HUDEP-2 (cell line): ENCODE measurements at regions not wholly inside any gene's neighbourhood (a gene's known extent, or its start where the extent isn't known, plus 50 kb on each side); places are given as distances from the start of the nearest gene placed in this dataset.

ENCODE experiments used
- DNase-seq, 76 experiments: peaks; one replicate each; lab custom pipeline; 2025; ENCODE audit not compliant: unreplicated experiment in 76 of 76; lab: John Stamatoyannopoulos, UW

DNA sequence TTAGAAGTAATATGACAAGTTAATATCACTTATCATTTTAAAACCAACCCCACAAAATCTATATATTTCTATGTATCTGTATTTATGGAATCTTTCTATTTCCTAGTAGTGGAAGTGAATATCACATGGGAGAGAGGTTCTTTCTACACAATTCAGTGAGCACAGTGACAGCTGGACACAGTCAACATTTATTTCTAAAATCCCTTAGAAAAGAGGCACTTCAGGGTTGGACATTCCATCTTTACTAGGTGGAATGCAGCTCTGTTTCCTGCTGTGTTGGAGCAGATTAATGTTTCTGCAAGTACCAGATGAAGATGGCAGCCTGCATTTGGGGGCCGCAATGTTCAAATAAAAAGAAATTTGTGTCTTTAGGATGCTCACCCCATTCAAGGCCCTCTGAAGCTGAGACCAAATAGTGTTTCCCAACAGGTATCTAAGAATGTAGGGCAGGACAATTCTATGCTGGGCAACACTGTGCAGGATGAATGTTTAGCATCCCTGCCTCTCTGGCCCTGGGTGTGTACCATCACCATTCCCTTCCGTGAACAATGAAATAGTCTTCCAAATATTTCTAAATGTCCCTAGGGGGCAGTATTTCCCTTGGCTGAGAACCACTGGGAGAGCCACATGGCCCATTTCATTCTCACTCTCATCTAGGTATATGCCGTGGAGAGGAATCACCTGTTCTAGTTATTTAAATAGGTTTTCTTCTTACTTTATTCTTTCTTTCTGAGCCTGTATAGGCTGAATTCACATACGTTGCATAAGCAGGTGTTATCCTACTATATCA is 394.8 kb downstream of the PRDM2 start:
- peak in 6 of 76 experiments; percentile 1 to 21 (median 8) for DNase-seq

DNA sequence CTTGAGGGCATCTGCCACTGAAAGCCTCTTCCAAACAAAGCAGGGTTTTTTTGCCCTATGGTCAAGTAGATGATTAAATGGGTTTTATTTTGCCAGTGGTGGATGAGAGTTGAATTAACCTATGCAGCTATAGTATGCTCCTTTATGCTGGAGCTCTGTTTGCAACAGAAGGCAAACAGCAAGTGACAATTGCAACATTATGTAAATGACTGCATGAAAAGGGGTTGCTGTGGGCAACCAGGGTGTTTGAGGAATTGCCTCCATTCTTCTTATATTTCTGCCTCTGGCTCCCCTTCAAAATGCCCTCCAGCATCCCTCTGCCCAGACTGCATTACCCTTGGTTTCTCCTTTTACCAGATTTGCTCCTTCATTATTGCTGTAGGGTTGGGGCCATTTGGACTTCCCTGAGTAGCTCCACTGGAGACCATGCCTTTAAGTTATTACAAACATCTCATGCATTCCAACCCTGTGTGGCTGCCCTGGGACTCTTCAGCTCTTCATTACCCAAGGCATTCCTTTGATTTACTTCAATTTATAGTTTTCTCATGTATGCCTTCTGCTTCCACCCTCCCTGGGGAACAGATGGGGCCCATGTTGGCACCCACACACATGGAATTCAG is 398.4 kb downstream of the PRDM2 start:
- no peak for DNase-seq

DNA sequence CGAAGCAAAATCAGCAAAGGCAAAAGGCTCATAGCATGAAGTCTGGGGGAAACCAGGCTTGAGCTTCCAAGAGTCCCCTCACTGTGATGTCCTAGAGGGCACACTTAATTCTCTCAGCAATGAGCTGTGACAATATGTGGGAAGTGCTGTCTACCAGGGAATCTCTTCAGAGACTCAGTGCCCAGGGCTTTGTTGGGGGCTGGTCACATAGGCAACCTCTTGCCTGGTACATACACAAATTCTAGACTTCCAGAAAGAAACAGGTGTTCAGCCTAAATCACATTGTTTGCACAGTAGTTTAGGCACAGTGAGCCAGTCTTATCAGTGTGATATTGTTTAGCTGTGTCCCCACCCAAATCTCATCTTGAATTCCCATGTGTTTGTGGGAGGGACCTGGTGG is 400.5 kb downstream of the PRDM2 start:
- no peak for DNase-seq

DNA sequence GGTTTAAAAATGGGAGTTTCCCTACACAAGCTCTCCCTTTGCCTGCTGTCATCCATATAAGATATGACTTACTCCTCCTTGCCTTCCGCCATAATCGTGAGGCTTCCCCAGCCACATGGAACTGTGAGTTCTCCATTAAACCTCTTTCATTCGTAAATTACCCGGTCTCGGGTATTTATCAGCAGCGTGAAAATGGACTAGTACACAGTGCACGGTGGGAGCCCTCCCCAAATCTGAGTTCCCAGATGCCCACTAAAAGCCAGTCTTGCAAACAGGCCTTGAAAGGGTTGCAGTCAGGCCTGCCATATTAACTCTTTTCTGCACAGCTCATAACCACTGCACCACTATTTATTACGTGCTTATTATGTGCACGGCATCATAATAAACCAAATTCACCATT is 400.9 kb downstream of the PRDM2 start:
- no peak for DNase-seq

DNA sequence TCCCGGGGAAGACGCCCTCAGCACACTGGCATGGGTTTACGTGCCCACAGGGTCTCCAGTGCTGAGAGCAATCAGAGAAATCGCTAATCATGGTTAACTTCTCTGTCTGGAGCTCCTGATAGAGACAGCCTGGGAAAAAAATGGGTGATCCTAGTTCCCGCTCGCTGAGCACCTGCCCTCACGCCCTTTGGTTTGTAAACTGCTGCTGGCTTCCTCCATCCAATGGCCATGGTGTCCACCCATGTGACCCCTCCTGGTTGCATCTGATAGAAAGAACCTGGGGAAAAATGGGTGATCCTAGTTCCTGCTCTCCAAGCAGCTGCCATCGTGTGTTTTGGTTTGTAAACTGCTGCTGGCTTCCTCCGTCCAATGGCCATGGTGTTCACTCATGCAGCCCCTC is 402.2 kb downstream of the PRDM2 start:
- DNase-seq = no peak

DNA sequence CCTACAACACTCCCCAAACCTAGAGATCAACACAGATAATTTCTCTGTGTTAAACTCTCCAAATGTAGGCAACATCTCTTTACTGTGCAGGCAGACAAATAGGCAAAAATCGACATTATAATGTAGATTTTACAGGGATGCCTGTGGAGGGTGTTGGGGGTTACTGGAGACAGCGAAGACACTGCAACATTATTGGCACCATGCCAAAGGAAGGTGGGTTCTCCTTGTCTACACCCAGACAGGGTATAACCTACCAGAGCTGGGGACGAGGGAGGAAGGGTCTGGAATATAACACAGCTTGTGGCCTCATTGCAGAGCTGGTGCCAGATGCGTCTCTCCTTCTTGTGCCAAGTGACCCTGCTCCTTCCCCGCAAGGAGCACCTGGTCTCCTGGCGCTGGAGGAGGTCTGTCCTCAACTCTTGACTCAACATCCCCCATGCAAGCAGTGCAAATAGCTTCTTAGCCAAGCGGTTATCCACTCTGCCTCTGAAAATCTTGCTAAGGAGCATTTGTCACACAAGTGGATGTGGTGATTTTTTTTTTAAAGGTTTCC is 404.0 kb downstream of the PRDM2 start:
- DNase-seq = no peak

DNA sequence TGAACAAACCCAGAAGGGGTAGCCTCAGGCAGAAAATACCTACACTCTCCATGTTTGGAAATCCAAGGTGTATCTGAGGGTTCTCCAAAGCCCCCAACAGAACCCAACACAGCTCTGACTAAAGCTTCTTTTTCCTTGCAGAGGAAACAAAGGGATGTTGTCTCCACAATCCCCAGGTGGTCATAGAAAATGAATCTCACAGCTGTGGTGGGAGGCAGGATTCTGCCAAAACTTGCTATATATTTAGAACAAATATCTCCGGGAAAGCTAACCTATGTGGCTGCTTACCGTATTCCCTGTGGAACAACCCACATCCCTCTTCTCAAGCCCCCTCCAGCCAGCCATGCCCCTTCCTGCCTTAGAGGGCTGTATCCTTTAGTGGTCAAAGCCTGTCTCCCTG is 406.1 kb downstream of the PRDM2 start:
- no peak for DNase-seq

DNA sequence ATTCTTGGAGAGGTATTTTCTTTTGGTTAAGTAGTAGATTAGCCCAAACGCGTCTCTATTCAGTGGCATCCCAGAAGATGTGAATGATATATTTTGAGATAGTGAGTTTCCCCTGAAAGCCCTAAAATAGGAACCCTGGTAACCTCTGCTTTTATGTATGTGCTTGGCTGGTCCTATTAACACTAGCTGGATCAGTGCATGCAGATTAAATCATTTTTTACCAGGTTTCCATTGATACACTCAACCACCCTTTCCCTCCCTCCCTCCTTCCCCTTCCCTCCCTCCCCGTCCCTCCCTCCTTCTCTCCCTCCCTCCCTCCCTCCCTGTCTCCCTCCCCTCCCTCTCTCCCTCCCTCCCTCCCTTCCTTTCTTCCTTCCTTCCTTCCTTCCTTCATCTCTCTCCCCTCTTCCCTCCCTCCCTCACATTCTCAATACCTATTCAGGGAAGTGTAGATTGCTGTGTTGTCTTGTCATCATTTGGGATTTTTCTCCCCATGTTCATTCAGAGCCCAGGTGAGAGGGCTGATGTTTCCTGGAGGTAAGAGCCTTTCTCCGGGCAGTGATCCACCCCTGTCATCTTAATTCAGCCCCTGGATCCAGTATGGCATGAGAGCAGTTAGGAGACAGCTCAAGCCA is 406.8 kb downstream of the PRDM2 start:
- DNase-seq = no peak

DNA sequence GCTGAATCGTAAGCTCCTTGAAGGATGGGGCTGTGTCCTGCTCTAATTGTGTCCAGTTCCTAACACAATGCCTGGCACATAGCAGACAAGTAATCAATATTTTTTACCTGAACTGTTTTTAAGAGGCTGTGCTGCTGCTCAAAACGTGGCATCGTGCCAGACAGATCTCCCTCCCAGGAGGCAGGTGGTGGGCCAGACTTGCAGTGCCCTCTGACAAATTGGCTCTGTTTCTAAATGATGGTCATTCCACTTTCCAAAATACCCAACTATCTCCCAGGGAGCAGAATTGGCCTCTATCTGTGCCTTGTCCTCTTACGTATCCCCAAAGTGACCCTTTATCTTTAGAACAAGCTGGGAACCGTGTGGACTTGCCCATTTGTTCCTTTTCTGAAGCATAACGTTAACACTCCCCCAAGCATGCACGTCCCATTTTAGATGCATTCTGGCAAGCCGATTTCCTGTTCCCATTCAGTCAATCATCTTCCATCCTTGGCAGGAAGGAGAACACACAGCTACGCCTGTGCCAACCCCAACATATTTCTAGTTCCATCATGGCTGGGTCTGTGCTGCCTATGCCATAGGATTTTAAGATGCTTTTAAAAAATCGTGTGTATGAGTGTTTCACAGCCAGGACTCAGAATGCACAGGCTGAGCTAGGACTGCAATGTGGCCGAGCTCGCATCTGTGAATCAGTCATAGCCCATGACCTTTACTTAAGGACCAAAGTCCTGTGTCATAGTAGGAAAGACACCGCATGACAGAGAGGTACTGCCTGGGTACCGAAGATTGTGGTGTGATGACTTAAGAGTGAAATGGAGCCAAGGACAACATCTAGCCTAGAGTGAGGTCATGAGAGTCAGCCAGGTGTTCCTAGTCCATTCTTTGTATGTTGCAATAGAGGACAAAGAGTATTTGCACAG is 408.6 kb downstream of the PRDM2 start:
- DNase-seq = no peak

DNA sequence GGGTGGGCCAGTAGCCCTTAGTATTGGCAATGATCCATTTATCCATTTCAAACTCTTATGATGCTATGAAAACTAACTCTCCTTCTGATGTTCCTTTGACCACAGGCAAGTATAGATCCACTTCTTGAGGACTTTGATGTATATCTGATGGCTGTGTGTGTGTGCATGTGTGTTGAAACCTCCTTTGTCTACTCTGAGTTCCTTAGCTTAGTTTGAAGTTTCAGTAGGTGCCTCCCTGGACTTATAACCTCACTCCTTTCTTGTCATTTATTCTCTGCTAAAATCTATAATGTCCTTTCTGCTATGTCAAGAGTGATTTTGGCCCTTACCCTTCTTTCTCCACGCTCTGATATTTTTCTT is 409.3 kb downstream of the PRDM2 start:
- no peak for DNase-seq

DNA sequence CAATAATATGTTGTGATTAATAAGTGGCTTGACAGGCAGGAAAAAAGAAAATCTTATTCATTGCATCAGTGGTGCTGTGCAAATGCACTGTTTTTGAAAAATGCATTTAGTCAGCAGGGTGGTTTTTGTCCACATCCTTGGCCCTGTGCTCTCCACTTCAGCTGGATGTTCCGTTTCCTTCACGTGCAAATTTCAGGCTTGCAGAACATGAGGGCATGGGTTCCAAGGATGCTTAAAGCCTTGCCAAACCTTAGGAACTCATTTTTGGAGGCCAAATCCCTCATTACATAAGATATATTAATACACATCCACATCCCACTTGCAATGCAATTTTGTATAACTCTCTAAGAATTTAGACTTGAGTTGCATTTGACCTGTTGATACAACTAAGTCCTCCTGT is 410.1 kb downstream of the PRDM2 start:
- no peak for DNase-seq

DNA sequence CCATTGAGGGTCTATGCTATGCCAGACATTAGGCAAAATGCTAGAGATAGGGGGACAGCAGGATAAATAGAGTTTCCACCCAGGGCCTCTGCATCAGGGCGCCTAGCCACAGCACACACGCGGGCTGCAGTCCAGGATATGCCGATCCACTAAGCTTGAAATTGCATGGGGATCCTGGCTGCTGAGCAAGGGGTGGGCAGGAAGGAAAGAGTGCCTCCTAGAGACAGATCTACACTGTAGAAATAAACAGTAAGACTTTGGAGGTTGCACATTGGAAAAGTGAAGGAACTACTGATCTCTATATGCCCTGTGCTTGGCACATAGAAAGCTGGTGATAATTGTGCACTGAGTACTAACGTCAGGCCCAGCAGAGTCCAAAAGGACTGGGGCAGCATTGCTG is 411.1 kb downstream of the PRDM2 start:
- no peak for DNase-seq

DNA sequence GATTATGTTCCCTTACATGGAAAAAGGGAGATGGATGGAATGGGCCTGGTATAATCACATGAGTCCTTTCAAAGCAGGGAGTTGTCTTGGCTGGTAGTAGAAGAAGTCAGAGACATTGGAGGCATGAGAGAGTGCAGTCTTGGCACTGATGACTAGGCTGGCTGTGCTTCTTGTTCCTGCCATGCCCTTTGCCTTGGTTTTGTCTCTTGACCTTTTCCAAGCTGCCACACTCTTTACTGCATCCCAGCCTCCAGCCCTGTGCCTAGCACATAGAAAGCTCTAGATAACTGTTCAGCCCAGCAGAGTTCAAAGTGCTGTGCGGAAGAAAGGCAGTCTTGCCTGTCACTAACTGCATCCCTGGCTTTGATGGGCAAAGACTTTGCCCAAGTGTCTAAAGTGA is 412.6 kb downstream of the PRDM2 start:
- no peak for DNase-seq

DNA sequence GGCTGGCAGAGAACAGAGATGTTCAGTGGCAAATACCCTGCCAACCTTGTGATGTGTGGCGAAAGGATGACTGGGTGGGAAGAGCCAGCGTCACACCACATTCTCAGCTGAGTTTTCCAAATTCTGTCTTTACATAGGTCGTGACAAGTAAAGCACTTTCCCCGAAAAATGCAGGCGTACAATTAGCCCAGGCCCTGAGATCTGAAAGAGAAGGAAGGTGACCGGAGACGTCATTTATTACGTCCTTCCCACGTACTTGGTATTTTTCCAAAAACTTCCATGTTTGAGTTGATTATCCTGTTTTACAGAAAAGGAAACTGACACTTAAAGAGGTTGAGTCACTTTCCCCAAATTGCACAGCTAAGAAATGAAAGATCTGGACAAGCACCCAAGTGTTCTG is 413.3 kb downstream of the PRDM2 start:
- DNase-seq = no peak

DNA sequence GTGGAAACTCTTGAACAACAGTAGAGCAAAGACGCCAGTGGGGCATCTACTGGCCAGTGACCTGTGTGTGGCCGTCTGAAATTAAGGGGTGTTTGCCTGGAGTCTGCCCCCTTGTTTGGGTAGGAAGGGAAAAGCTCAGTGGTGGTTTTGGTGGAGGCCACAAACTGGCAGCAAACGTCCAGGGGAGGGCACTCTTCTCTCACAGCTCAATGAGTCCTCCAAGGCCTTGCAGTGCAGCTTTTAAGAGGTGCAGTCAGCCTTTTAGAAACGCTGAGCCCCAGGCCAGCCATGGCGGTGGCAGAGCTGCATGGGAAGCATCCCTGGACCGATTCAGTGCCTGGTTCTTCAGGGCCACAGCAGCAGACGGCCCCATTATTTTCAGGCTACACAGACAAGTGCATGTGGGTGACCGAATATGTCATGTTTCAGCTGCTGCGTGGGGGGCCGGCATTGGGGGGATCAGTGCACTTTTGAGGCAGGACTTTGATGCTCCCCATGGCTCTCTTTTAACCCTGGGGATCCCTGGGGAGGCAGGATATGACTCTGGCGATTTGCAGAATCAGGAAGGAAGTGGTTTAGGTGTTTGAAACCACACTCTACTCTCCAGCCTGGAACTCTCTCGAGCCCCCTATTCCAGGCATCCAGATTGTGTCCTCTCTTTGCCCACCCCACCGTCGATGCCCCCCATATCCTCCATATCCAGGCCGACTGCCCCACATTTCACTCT is 414.0 kb downstream of the PRDM2 start:
- DNase-seq = peak in 7 of 76 experiments; percentile 3 to 25 (median 8)

DNA sequence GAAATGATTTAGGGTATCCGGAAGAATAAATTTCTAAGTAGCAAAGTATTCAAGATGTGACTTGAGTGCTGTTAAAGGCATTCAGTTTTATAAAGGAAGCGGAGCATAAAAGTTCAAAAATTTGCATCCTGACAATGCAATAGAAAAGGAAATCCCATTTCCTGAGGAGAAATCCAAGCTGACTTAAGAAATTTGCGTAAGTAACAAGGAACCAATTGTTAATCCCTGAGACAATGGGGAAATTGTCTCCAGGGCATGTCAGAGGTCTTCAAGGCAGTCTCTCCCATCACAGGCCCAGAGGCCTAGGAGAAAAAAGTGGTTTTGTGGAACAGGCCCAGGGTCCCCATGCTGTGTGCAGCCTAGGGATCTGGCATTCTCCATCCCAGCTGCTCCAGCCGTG is 416.0 kb downstream of the PRDM2 start:
- DNase-seq = no peak

DNA sequence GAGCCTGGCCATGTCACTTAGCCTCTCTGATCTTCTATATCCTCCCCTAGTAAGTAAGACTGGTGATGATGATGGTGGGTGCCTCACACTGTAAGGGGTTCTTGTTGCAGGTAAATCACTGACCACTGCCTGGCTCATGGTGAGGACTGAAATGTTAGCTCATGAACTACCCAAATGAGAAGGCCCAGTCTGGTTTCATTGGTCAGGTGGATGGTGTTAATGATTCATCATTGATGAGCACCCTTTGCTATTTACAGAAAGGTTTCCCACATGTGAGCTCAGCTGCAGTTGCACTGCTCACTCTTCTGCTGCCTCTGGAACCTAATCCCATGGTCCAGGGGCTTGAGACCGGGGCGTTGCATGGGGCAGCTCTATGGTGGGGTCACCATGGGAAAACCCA is 417.7 kb downstream of the PRDM2 start:
- no peak for DNase-seq

DNA sequence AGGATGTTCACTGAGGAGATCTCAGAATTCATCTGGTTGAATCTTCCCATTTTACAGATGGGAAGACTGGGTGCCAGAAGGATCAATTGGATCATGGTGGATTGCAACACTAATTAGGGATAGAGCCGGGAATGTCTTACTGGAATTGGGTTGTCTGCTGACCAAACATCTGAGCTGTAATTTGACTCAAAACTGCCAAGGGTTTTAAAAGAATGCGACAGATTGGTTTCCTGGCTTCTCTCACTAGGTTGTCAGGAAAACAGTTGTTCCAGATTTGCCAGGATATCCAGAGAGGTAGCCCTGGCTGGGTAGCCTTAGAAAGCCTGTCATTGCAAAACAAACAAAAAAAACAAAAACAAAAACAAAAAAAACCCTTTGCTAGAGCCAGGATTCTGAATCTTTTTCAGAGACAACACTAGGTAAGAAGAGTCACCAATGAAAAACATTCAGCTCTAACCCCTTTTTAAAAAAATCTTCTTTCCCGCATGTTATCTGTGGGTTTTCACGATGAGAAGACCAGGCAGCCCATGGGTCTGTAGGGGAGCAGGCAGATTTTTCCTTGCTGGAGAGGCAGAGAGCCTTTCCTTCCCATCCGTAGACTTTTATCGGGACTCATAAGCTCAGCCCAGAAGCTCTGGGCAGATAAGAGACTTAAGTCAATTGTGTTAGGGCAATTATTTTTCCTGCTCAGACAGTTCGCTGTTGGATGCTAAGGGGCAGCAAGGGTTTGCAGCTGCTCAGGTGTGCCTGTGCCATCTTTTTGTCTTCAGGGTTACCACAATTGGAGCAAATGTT is 418.9 kb downstream of the PRDM2 start:
- DNase-seq = no peak

DNA sequence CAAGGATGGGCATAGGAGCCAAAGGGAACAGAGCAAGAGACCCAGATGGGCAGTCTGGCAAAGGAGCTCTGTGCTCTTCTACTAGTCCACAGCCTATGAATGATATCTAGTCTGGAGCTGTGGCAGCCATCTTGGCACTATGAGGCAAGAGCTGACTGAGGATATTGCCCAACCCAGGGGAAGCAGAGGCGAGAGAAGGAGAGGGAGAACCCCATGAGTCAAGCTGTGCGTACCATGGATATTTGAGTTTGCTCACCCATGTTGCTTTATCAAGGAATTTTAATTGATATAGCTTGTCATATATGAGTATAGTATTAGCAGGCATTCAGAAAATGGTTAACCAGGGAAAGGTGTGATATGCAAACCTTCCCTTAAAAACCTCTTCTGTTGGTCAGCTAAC is 420.9 kb downstream of the PRDM2 start:
- DNase-seq = no peak
